Choroid plexus epithelial cell (primary cell): ENCODE measurements at regions not wholly inside any gene's neighbourhood (a gene's known extent, or its start where the extent isn't known, plus 50 kb on each side); places are given as distances from the start of the nearest gene placed in this dataset.

Source experiments
- DNase-seq: peaks from one replicate; pipeline ENCODE4 v3.0.0-alpha.2; 2010; ENCODE audit warnings: low read depth
- H3K4me3 ChIP-seq: 2 replicates; pipeline ENCODE4 v1.5.1; 2011; ENCODE audit warnings: low read depth, mild to moderate bottlenecking, control low read depth, low read length, moderate library complexity
- TF ChIP-seq, protein P1 (sequence below): conservative IDR thresholded peaks from 2 replicates; pipeline ENCODE4 v1.5.1; 2011; ENCODE audit warnings: low read depth, mild to moderate bottlenecking, control low read depth, inconsistent platforms, low read length, moderate library complexity

GRCh38 chr15:34682674-34683073, 72.1 kb downstream of the GJD2 start:
- TF ChIP-seq, protein P1, sequence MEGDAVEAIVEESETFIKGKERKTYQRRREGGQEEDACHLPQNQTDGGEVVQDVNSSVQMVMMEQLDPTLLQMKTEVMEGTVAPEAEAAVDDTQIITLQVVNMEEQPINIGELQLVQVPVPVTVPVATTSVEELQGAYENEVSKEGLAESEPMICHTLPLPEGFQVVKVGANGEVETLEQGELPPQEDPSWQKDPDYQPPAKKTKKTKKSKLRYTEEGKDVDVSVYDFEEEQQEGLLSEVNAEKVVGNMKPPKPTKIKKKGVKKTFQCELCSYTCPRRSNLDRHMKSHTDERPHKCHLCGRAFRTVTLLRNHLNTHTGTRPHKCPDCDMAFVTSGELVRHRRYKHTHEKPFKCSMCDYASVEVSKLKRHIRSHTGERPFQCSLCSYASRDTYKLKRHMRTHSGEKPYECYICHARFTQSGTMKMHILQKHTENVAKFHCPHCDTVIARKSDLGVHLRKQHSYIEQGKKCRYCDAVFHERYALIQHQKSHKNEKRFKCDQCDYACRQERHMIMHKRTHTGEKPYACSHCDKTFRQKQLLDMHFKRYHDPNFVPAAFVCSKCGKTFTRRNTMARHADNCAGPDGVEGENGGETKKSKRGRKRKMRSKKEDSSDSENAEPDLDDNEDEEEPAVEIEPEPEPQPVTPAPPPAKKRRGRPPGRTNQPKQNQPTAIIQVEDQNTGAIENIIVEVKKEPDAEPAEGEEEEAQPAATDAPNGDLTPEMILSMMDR = no peak
- peak; percentile 68 for DNase-seq
- no peak overlapping the region for H3K4me3 ChIP-seq

DNA sequence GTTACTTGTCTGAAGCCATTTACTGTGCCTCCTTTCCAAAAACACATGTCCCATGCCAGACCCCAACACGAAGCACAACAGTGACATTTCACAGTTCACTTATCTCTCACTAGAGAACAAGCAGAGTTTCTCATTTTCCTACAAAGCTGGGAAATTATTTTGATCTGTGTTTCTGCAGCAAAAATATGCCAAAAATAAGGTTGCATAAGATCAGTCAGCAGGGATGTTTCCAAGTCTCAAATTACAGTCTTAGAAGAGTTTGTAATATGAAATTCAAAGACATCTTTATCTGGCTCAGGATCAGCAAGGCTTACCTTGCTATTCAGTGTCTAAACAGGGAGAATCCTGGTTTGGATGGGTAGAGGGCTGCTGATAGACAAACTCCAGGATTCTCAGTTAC, 75.5 kb downstream of the GJD2 start:
- DNase-seq = peak; percentile 76
- TF ChIP-seq, protein P1 = no peak
- no peak overlapping the region for H3K4me3 ChIP-seq

DNA sequence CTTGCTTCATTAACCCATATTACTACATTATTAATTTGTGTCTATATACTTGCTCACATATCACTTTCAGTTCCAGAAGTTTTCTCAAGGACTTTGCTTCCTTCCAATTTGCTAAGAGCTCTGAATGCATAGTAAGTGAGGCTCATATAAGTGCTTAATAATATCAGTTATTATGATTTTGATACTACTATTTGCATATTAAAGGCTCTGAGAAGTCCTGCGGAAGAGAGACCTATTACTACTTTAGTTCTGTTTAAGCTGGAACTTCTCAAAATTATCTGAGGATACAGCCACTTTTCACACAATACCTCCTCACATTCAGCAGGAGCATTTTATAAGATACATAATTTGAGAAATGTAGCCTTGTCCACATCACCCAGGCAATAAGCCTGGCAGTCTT, 81.6 kb downstream of the GJD2 start:
- DNase-seq = no peak
- TF ChIP-seq, protein P1 = no peak
- H3K4me3 ChIP-seq = no peak overlapping the region

- H3K4me3 ChIP-seq = no peak overlapping the region
- no peak for DNase-seq
- TF ChIP-seq, protein P1 = no peak
Observed at GRCh38 chr15:34665498-34666116, 82.2 kb upstream of the GOLGA8B start.

DNA sequence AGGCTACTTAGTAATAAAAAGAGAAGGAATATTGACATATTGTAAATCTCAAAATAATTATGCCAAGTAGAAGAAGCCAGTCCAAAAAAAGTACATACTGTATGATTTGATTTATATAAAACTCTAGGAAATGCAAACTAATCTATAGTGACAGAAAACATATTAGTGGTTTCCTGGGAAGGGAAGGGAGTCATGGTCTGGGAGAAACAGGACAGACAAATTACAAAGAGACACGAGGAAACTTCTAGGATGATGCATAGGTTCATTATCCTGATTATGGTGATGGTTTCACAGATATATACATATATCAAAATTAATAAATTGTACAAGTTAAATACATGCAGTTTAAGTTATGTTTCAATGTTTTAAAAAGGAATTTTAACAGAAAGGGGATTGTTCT, 81.0 kb upstream of the GOLGA8B start:
- no peak for DNase-seq
- TF ChIP-seq, protein P1 = no peak
- no peak overlapping the region for H3K4me3 ChIP-seq

- DNase-seq = no peak
- no peak overlapping the region for H3K4me3 ChIP-seq
- TF ChIP-seq, protein P1 = no peak
Observed at GRCh38 chr15:34663101-34663500, 79.7 kb upstream of the GOLGA8B start.

DNA sequence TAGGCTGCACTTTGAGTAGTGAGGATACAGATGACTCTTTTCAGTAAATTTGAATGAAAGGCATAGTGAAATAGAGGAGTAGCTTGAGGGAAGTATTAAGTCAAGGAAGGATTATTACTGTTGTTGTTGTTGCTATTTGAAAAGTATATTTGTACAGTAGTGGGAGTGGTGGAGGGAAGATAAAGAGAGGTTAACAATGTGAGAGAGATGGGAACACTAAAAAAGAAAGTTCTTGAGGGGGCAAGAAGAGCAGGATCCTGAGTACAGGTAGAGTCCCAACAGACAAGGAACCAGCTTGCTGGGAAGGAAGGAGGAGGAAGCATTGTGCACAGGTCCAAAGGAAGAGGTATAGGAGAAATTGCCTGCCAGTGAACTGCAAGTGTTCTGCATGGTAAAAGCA, 75.6 kb upstream of the GOLGA8B start:
- no peak for DNase-seq
- TF ChIP-seq, protein P1 = no peak

More for the DNA sequence above, 75.6 kb upstream of the GOLGA8B start:
- H3K4me3 ChIP-seq = no peak overlapping the region
